ENCODE measurements at regions not wholly inside any gene's neighbourhood (a gene's known extent, or its start where the extent isn't known, plus 50 kb on each side); places are given as distances from the start of the nearest gene placed in this dataset.

GRCh38 chr1:4591926-4592325 lies 62.5 kb upstream of the AJAP1 start:
- TF ChIP-seq CTCF (IDR thresholded peaks at IDR 0.05) = no peak
- TF ChIP-seq POLR2A (IDR thresholded peaks at IDR 0.05) = no peak
